Keratinocyte (primary cell): ENCODE measurements at regions not wholly inside any gene's neighbourhood (a gene's known extent, or its start where the extent isn't known, plus 50 kb on each side); places are given as distances from the start of the nearest gene placed in this dataset.

Source experiments
- DNase-seq: peaks from one replicate; pipeline ENCODE4 v3.0.0-alpha.2; 2011; ENCODE audit warnings: low read depth, missing footprints, low spot score
- FAIRE-seq: peaks from 2 replicates; lab custom pipeline; 2011; peaks lifted over from hg19 to GRCh38; lab: Jason Lieb, UNC
- H2AFZ ChIP-seq: 2 replicates; pipeline ENCODE4 v1.6.0; 2012; ENCODE audit warnings: low read length, control low read depth, inconsistent platforms; ENCODE audit not compliant: control insufficient read depth
- H3K27ac ChIP-seq: 2 replicates; pipeline ENCODE4 v1.5.1; 2011; ENCODE audit warnings: low read length; ENCODE audit not compliant: control insufficient read depth, insufficient read depth
- H3K27me3 ChIP-seq: 3 replicates; pipeline ENCODE4 v1.6.0; 2011; ENCODE audit warnings: low read length; ENCODE audit not compliant: control insufficient read depth, insufficient read depth; ENCODE audit errors: extremely low read depth
- H3K36me3 ChIP-seq, 2 experiments: 2 replicates in 1 of 2; 3 replicates in 1 of 2; pipeline ENCODE4 v1.5.1; 2011; ENCODE audit warnings: low read length in 2 of 2, mild to moderate bottlenecking in 1 of 2; ENCODE audit not compliant: control insufficient read depth in 2 of 2, insufficient read depth in 2 of 2; ENCODE audit errors: extremely low read depth in 1 of 2
- H3K4me1 ChIP-seq: 3 replicates; pipeline ENCODE4 v1.5.1; 2011; ENCODE audit warnings: low read length; ENCODE audit not compliant: control insufficient read depth, insufficient read depth; ENCODE audit errors: extremely low read depth
- H3K4me2 ChIP-seq: 3 replicates; pipeline ENCODE4 v1.6.0; 2011; ENCODE audit warnings: low read depth, low read length; ENCODE audit not compliant: control insufficient read depth, insufficient read depth; ENCODE audit errors: extremely low read depth
- H3K4me3 ChIP-seq, 3 experiments: fragments of 200-600 bp in 1 of 3; sonication (generic) in 1 of 3; 2 replicates in 2 of 3; 3 replicates in 1 of 3; pipeline ENCODE4 v1.5.1; 2011 to 2016; ENCODE audit warnings: low read length in 3 of 3, mild to moderate bottlenecking in 3 of 3, control low read depth in 2 of 3, inconsistent platforms in 1 of 3, low read depth in 1 of 3, mixed read lengths in 1 of 3, mixed run types in 1 of 3, moderate library complexity in 1 of 3; ENCODE audit not compliant: control insufficient read depth in 2 of 3, insufficient read depth in 2 of 3; ENCODE audit errors: extremely low read depth in 1 of 3
- H3K79me2 ChIP-seq: 2 replicates; pipeline ENCODE4 v1.6.0; 2012; ENCODE audit warnings: low read length; ENCODE audit not compliant: control insufficient read depth, insufficient read depth
- H3K9ac ChIP-seq: 3 replicates; pipeline ENCODE4 v1.6.0; 2011; ENCODE audit warnings: low read length; ENCODE audit not compliant: control insufficient read depth, insufficient read depth; ENCODE audit errors: extremely low read depth
- H3K9me1 ChIP-seq: 3 replicates; pipeline ENCODE4 v1.6.0; 2011; ENCODE audit warnings: low read length; ENCODE audit not compliant: control insufficient read depth, insufficient read depth; ENCODE audit errors: extremely low read depth
- H3K9me3 ChIP-seq: 2 replicates; pipeline ENCODE4 v1.5.1; 2012; ENCODE audit warnings: low read depth, low read length; ENCODE audit not compliant: control insufficient read depth
- H4K20me1 ChIP-seq: 3 replicates; pipeline ENCODE4 v1.6.0; 2011; ENCODE audit warnings: low read length; ENCODE audit not compliant: control insufficient read depth, insufficient read depth; ENCODE audit errors: extremely low read depth
- EZH2 ChIP-seq: IDR thresholded peaks from one replicate; pipeline ENCODE4 v1.6.1; 2012; ENCODE audit warnings: inconsistent platforms, mild to moderate bottlenecking, low read length, moderate library complexity
- dilution Hi-C: fragments of 300-500 bp; cut with MboI; formaldehyde crosslinking; loops from one replicate; pipeline ENCODE4 v1.7.0; 2020; ENCODE audit warnings: low sequenced_read_pairs; ENCODE audit not compliant: extremely low pct_ligation_motif_present
- TF ChIP-seq, protein P1 (sequence below), 3 experiments: IDR thresholded peaks in 1 of 3; conservative IDR thresholded peaks in 1 of 3; optimal IDR thresholded peaks in 1 of 3; 2 replicates in 2 of 3; 3 replicates in 1 of 3; pipeline versions ENCODE3 to v1.5.1; 2011; ENCODE audit warnings: low read length in 3 of 3, mild to moderate bottlenecking in 3 of 3, moderate library complexity in 2 of 3, control low read depth in 1 of 3, inconsistent platforms in 1 of 3; ENCODE audit not compliant: insufficient read depth in 2 of 3; ENCODE audit errors: extremely low read depth in 1 of 3

DNA sequence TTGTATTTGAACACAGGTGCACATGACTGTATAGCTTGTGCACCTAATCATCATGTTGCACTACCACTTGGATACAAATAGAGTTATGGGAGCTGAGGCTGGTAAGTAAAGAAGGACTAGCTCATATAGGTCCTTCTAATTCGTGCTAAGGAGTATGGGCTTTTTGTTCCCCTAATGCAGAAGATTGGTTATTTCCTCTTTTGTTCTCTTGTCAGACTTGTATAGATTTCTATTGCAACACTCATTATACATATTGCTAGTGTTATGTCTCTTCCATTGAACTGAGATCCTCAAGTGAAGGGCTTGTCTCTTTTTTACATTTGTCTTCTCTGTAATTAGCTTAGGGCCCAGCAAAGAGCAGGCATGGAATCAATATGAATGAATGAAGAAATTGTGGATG is 54.1 kb upstream of the ARHGAP20 start:
- H3K4me2 ChIP-seq = no peak overlapping the region
- no peaks in the 10 kb centered on the region for H3K9me1 ChIP-seq
- no peaks in the 10 kb centered on the region for H3K27me3 ChIP-seq
- H3K36me3 ChIP-seq = no peaks in the 10 kb centered on the region
- TF ChIP-seq, protein P1, sequence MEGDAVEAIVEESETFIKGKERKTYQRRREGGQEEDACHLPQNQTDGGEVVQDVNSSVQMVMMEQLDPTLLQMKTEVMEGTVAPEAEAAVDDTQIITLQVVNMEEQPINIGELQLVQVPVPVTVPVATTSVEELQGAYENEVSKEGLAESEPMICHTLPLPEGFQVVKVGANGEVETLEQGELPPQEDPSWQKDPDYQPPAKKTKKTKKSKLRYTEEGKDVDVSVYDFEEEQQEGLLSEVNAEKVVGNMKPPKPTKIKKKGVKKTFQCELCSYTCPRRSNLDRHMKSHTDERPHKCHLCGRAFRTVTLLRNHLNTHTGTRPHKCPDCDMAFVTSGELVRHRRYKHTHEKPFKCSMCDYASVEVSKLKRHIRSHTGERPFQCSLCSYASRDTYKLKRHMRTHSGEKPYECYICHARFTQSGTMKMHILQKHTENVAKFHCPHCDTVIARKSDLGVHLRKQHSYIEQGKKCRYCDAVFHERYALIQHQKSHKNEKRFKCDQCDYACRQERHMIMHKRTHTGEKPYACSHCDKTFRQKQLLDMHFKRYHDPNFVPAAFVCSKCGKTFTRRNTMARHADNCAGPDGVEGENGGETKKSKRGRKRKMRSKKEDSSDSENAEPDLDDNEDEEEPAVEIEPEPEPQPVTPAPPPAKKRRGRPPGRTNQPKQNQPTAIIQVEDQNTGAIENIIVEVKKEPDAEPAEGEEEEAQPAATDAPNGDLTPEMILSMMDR (optimal IDR thresholded peaks at IDR 0.05 in 1 of 3, IDR thresholded peaks at IDR 0.05 in 1 of 3, conservative IDR thresholded peaks at IDR 0.05 in 1 of 3; ENCODE audit: extremely low read depth in 1 of 3, insufficient read depth in 2 of 3, low read length in 3 of 3) = no peak
- TF ChIP-seq EZH2 = no peak
- FAIRE-seq (no peak), DNase-seq (no peak)
- no peaks in the 10 kb centered on the region for H3K4me1 ChIP-seq
- H2AFZ ChIP-seq = no peak overlapping the region
- no peaks in the 10 kb centered on the region for H3K9me3 ChIP-seq
- no peak overlapping the region for H3K9ac ChIP-seq
- no peak overlapping the region for H3K4me3 ChIP-seq
- no peaks in the 10 kb centered on the region for H3K79me2 ChIP-seq
- no peaks in the 10 kb centered on the region for H4K20me1 ChIP-seq
- H3K27ac ChIP-seq = no peak overlapping the region
- dilution Hi-C loops = no loop called here

- no peaks in the 10 kb centered on the region for H3K36me3 ChIP-seq
- TF ChIP-seq, protein P1 (optimal IDR thresholded peaks at IDR 0.05 in 1 of 3, IDR thresholded peaks at IDR 0.05 in 1 of 3, conservative IDR thresholded peaks at IDR 0.05 in 1 of 3; ENCODE audit: extremely low read depth in 1 of 3, insufficient read depth in 2 of 3, low read length in 3 of 3) = no peak
- TF ChIP-seq EZH2 = no peak
- H3K9me3 ChIP-seq = no peaks in the 10 kb centered on the region
- H3K79me2 ChIP-seq = no peaks in the 10 kb centered on the region
- no peak overlapping the region for H3K27ac ChIP-seq
- H3K4me1 ChIP-seq = no peaks in the 10 kb centered on the region
- no peaks in the 10 kb centered on the region for H4K20me1 ChIP-seq
- no peak overlapping the region for H3K4me3 ChIP-seq
- H2AFZ ChIP-seq = no peak overlapping the region
- H3K9ac ChIP-seq = no peak overlapping the region
- dilution Hi-C loops = no loop called here
- DNase-seq = no peak
- H3K9me1 ChIP-seq = no peaks in the 10 kb centered on the region
- no peak overlapping the region for H3K4me2 ChIP-seq
- FAIRE-seq = no peak
- H3K27me3 ChIP-seq = no peaks in the 10 kb centered on the region
Measured at GRCh38 chr11:110764485-110764884, 52.2 kb upstream of the ARHGAP20 start.
